CD4-positive, alpha-beta T cell treated with Interferon gamma for 1 hour (primary cell): ENCODE measurements at regions not wholly inside any gene's neighbourhood (a gene's known extent, or its start where the extent isn't known, plus 50 kb on each side); places are given as distances from the start of the nearest gene placed in this dataset.
"Not testable (repeated sequence)": the region's sequence is repeated elsewhere in the genome, so short reads cannot be mapped to it uniquely, and the experiment has no call there.

ENCODE experiments used
- DNase-seq: peaks from one replicate; pipeline ENCODE4 v3.0.0-alpha.2; 2020

DNA sequence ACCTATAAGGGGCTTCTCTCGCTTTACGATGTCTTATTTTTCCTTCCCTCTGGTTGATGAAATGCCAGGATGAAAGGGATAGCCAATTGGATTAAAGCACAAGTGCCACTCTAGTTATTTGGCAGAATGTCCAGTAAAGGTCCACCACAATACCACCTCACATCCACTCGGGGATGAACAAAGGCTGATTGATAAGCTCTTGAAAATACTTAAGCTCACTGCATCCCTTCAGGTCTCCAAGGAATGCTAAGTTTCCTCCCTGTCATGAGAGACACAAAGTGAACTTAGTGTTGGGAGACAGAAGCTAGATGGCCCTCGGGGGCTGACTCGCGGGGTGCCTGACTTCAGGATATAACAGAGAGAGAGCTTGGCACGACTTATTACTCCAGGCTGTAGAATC lies 185.9 kb upstream of the ZNF644 start:
- not testable (repeated sequence) for DNase-seq

DNA sequence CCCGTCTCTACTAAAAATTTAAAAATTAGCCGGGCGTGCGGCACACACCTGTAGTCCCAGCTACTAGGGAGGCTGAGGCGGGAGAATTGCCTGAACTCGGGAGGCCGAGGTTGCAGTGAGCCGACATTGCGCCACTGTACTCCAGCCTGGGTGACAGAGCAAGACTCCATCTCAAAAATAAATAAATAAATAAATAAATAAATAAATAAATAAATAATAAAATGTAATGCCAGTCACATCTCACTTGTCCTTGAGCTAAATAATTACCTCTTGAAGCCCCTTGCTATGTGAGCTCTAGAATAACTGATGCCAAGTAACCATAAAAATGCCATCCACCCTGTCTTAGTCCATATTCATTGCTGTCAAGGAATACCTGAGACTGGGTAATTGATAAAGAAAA lies 182.3 kb upstream of the ZNF644 start:
- DNase-seq, result not testable (repeated sequence)

DNA sequence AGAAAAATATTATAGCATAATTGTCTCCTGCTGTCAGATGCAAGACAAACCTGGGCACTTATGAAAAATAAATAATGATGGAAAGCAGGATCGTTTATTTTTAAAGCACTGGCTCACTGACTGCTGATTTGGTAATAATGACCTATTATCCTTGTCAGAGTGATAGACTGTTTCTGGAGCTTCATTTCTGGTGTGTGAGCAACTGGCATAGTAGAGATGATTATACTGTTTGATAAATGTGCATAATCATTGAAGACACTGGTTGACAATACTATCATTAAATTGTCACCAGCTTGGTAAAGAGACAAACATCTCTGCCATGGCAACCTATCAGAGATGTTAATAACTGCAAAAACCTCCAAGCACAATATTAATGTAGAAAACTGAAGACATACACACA lies 179.9 kb upstream of the ZNF644 start:
- DNase-seq, result no peak

DNA sequence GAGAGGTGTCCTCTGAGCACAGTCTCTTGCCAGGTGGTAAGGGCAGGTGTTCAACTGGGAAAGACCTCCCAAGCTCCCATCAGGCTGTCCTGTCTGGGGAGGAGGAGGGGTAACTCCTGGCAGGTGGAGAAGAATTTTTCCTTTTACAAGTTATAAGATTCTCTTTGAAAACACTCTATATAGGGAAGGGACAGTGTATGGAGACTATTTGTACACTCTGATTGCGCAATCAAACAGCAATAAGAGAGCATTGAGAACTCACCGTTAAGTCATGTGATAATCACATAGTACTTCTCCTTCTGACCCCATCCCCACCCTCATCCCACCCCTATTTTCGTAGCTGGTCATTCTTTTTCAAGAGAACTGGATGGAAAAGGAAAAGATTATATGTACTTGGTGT lies 179.3 kb upstream of the ZNF644 start:
- DNase-seq, result no peak

DNA sequence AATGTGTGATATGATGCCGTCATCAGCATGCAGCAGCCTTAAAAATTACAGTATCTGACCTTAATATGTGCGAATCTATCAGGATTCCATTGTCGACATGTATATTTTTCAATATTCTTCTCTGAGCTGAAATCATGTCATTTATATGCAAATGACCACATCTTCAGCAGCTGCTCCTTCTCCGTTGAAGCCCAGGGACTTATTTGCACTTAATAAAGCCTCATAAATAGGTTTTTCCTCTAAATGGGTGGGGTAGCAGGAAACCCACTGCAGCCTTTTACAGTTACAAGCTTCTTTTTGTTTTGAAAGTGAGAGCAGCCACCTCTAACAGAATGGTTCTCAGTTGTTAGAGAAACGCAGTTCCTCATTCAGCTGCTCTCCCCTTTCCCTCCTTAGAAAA lies 178.8 kb upstream of the ZNF644 start:
- DNase-seq, result no peak

DNA sequence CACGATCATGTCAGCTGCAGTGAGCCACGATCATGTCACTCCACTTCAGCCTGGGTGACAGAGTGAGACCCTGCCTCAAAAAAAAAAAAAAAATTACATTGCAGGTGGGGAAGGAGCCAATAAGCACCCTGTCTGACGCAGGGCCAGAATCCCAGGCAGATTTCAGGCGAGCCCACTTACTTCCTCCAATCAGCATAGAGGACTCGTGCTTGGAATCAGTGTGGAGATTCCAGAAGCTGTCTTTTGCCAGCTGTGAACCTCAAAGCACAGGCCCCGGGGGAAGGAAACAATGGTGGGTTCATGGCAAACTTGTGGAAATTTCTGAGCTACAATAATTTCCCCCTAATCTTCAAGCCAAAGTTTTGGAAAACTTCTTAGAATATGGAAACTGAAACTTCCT lies 178.2 kb upstream of the ZNF644 start:
- no peak for DNase-seq

DNA sequence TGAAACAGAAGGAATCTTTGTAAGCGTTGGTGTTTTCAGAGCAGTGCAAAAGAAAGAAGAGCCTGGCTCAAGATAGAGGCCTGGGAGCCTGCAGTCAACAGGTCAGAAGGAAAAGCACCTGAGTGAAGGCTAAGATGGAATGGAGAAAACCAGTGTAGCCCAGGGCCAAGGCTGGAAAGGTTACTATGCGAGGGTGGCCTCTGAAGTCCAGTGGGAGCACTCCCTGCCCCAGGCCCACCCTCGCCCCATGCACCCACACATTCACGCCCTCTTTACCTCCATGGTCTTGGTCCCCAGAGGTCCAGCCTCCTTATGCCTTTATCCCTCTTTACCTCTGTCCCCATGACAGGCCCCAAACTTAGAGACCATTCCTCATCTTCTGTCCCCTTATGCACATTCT lies 169.2 kb upstream of the ZNF644 start:
- DNase-seq, result no peak

DNA sequence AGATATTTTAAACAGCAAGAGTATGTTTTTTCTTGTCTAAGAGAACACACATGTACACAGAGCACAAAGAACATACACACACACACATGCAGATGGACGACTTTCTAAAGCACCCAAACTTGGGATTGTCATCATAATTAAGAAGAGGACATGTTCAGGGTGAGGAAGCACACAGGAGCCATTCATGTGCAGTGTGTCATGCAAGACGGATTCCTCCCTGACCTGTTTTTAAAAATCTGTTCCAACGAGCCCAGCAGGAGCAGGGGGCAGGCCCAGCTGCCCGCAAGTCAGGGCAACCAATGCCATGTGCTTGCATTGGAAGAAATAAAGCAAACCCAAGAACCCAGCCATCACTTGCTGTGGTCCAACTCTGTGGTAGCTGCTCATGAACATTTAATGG lies 167.3 kb upstream of the ZNF644 start:
- no peak for DNase-seq

DNA sequence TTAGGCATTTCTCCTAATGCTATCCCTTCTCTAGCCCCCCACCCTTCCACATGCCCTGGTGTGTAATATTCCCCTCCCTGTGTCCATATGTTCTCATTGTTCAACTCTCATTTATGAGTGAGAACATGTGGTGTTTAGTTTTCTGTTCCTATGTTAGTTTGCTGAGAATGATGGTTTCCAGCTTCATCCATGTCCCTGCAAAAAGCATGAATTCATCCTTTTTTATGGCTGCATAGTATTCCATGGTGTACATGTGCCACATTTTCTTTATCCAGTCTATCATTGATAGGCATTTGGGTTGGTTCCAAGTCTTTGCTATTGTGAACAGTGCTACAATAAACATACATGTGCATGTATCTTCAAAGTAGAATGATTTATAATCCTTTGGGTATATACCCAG lies 161.0 kb upstream of the ZNF644 start:
- not testable (repeated sequence) for DNase-seq

DNA sequence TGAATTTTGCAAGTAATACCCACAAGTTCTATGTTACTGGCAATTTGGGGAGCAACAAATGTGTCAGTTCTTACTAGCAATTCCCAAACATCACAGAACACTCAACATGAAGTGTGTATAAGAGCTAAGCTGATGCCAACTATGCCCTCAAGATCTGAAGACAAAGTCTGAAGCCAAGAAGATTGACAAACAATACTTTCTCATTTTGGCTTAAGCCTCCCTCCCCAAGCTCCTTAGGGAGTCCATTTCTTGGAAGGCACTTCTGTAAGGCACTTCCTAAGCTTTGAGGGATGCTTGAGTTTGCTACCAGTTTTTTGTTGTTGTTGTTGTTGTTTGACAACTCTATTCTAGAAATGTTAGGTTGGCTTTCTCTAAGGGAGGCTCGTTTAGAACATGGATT lies 154.4 kb upstream of the ZNF644 start:
- DNase-seq, result no peak

DNA sequence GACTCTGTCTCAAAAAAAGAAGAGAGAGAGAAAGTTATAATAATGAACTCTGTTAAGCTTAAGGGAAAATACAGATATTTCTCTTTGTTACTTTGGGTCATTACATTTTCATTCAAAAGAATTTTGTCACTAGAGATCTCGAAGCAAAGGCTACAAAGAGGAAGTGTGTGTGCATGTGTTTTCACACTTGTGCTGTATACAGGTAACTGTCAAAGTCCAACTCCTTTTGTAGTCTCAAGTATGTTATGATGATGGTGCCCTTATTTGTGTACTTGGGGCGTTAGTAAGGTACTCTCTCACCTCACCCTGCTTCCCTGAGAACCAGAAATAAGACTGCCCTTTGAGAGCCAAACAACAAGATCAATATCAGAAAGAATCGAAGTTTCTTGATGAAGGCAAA lies 152.9 kb upstream of the ZNF644 start:
- no peak for DNase-seq

DNA sequence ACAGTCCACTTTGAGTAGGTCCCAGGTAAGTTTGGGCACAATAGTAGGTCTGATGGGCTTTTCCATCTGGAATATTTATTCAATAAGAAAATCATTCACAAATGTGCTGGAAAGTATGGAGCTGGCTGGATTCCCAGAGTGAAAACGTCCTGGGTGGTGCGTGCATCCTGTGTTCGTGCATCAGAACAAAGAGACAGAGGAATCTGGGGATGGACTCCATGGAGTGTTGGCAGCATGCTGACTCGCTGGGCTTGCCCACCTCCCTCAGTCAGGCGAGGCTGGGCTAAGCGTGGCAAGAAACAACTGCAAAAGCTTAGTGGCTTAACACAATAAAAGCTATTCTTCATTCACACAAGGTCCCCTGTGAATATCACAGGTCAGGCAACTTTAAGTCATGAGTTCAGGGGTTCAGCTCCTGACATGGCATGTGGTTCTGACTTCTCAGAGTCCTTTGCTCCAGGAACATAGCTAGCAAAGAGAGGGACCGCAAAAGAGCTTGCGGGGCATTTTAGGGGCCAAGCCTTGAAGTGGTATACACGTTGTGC lies 151.6 kb upstream of the ZNF644 start:
- DNase-seq, result no peak

DNA sequence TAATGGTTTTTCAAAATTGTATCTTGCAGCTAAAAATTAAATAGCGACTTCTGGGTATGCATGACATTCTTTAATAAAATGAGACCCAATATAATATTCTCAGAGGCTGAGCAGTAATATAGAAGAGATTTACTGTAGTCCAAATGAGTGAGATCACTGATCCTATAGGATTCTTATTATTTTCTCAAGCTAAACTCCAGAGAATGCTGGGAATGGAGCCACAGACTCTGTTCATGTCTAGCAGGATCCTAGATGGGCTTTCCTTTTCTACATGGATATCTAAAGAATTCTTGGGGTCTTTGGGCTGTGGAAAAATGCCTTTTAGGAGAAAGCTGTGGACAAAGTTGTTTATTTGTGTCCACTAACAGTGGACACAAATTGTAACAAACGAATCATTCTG lies 150.7 kb upstream of the ZNF644 start:
- no peak for DNase-seq

DNA sequence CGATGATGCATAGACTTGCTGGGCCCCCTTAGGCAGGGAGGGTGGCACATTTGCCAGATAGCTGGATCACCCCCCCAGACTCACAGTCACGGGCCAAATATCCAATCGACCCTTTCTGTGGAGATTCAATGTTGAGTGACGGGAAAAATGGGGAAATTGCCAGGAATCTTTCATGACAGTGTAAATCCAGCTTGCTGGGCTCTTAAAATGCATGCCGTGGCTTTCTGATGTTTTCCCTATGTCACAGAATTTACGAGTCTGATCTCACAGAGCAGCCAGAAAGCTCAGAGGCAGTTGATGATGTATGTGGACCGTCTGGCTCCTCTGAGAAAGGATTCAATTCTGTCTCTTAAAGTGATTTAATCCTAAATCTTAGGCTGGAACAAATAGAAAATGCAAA lies 150.1 kb upstream of the ZNF644 start:
- DNase-seq, result no peak

DNA sequence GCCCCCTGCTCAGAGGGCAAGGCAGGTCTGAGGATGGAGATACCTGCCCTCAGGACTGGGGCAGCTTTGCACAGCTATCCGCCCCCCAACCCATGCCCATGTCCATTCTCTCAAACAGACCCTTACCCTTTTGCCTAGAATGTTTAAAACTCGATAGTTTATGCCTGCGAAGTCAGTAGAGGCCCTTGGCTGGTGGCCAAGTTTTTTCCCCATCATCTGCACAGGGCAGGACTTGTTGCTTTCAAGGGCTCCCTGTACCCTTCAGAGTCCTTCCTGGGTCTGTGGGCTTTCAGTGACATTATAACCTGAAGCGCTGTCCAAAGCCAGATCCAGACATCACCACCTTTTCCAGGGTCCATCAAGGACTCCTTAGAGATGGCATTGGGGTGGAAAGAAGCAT lies 148.7 kb upstream of the ZNF644 start:
- no peak for DNase-seq

DNA sequence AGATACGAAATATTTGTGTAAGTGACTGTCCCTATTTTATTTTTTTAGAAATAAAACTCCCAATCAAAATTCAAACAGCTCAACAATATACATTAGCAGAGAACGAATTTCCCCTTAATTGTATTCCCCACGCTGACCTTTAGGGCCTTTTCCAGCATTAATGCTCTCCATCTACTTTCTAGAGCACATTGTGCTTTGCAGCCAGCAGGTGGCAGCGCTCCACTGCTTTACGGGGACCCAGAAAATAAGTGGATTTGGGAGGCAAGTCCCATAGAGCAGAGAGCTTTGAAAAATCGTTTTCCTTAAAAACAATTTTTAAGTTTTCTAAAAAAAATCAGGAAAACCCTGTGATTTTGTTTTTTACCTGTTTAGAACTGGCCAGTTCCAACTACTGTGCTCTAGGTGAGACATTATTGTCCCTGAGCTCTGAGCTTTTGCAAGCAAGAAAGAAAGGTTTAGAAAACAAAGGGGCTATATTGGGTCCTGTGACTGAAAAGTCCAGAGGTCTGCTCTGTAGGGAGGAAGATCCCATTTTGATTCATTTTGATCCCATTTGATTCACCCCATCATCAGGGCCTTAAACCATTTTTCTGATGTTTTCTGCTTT lies 144.4 kb upstream of the ZNF644 start:
- DNase-seq, result peak; percentile 9

DNA sequence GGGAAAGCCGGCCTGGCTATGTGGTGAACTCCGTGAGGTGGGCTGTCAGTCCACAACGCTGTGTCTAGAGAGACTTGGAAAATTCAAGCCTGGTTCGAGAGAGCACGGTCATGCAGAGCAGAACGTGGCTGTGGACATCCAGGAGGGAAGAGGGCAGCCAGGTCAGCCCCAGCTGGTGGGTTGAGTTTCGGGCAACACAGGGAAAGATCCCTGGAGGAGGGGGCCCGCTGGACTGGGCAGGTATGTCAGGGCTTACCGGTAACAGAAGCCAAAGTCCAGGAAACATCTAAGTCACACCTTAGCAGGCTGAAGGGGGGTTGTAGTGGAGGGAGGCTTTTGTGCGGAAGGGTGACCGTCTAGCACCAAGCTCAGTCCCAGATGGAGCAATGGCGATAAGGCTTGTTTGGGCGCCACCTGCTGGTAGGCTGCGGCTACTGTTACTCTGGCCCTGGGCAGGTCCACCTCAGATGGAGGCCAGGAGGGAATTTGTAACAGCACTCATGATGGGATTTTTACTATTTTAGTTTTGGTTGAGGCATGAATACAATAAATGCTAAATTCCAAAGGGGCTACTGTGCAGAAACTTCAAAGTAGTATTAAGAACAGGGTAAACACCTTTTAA lies 143.3 kb upstream of the ZNF644 start:
- DNase-seq, result peak; percentile 48

DNA sequence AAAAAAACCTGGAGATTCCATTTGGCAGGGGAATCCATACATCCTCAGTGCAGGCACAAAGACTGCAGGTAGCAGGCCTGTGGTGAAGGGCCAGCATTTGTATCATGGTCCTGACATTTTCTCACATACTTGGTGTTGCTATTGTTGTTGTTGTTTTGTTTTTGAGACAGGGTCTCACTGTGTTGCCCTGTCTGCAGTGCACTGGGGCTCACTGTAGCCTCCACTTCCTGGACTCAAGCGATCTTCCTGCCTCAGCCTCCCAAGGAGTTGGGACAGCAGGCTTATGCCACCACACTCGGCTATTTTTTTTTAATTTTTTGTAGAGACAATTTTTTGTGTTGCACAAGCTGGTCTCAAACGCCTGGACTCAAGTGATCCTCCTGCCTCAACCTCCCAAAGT lies 140.8 kb upstream of the ZNF644 start:
- no peak for DNase-seq

DNA sequence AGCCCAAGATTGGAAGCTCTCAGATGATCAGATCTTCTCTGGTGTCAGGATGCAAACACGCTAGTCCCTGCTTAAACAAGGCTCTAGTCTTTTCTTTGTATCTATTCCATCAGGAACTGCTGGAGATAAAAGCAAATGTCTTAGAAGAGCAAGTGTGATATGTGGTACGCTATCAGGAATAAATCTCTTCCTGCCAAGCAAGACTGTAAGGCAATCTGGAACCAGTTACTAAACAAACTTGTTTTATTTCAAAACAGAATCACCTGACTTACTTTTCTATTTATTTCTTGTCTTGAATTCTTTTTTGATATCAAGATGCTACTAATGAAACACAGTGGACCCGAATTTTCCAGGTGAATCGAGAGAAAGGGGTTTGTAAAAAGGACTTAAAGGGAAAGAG lies 139.9 kb upstream of the ZNF644 start:
- no peak for DNase-seq

DNA sequence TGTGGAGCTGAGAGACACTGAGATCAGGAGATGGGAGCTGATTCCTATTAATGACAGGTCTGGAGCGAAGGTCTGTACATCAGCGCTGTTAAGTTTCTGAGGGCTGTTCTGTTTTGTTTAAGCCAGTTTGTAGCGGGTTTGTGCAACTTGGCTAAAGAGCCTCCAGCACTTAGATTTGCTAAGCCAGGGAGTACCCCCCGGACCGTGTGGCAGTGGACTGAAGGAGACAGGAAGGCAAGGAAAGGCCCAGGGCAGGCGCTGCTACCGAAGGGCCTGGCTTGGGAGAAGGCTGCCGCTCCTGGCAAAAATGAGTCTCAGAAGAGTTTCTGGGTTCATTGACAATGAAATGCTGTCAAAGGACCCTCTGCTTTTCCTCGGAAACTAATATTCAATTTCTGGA lies 139.3 kb upstream of the ZNF644 start:
- no peak for DNase-seq

DNA sequence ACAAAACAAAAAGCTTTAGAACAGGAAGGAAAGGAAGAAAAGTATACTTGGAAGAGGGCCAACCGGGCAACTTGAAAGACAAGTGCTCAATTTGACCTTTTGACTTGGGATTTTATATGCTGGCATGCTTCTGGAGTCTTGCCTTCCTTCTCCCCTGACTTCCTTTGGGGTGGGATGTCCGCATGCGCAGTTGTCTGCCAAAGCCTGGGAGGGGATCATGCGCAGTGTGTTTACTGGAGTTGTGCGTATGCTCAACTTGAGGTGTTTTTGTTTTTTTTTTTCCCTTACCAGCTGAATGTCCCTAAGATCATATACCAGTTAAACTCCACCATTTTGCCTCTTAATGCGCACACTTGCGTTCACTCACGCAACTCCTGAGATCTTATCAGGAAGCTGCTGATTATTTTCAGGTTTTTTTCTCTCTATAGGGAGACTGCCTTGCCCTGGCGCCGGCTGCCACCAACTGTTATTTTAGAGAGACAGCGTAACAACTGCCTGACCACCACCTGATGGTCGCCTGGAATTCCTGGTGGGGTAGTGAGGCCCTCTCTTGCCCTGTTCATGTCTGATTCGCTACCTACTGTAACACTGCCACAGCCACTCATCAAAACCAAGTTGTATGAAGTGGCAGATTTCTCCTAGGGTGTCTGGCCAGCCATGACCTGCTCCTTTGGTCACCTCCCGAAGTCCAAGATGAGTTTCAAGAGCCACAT lies 138.7 kb upstream of the ZNF644 start:
- DNase-seq, result no peak

DNA sequence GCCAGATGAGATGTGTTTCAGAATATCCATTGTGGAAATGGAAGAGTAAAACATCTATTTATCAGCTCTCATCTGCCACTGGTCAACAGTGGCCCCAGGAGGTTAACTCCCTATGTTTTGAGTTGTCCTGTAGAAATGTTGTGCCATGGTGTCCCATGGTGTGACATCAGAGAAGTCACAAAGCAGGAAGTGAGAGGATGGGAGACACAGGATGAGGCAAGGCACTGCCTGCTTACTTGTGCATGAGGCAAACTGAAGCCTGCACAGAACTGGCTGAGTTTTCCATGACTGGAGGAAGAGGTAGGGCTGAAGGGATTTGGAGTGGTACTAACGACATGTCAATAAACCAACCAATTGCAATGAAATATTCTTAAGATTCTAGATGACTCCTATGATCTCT lies 131.5 kb upstream of the ZNF644 start:
- no peak for DNase-seq

DNA sequence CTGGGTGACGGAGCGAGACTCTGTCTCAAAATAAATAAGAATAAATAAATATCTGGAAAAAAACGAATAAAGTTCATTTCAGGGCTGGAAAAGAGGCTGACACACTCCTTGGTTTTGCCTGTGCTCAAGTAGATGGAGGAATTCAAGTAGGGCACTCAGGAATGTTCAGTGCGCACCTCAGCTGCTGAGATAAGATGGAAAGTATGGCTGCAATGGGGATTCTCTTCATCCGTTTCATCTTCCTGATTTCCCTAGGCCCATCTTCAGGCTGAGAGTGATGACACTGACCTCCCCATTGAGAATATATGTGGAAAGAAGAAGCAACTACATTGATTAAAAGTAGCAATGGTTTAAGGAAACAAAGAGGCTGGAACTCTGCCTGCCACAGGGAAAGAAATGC lies 130.5 kb upstream of the ZNF644 start:
- no peak for DNase-seq

DNA sequence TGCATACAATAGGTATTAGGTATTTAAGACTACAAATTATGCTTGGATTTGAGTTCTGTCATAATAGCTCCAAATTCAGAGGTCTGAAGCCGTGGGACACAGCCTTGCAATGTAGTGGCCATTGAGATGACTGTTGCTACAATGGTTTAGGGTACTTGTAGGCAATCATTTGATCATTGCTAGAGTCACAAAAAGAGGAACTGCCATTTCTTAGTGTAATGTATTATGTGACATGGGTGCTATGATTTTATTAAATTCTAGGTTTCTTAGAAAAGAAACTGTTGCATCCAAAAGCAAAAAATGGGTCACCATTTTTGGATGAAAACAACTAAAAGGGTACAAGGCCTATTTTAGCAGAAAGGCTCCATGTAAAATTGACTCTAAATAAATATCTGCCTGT lies 129.9 kb upstream of the ZNF644 start:
- DNase-seq, result no peak
